ENCODE measurements at regions not wholly inside any gene's neighbourhood (a gene's known extent, or its start where the extent isn't known, plus 50 kb on each side); places are given as distances from the start of the nearest gene placed in this dataset.
"Not testable (repeated sequence)": the region's sequence is repeated elsewhere in the genome, so short reads cannot be mapped to it uniquely, and the experiment has no call there.

- Histone ChIP-seq H3K27ac (ENCODE audit: low read length) (no peak overlapping the region), H3K4me1 (ENCODE audit: control insufficient read depth, insufficient read depth, low read length) (no peaks in the 10 kb centered on the region; the same call in 1 of the 2 replicates), H3K27me3 (ENCODE audit: control insufficient read depth, insufficient read depth, low read length) (no peaks in the 10 kb centered on the region), H3K9me3 (ENCODE audit: control insufficient read depth, insufficient read depth, low read length) (no peaks in the 10 kb centered on the region), H3K4me3 (ENCODE audit: low read length) (no peak overlapping the region), H3K36me3 (ENCODE audit: control insufficient read depth, insufficient read depth, low read length) (no peaks in the 10 kb centered on the region)
- DNase-seq (ENCODE audit: low read depth, low spot score), result no peak
- no CpG with 5 or more reads among the region's 1 CpG for WGBS (ENCODE audit: insufficient coverage, insufficient read length)
Observed at GRCh38 chr3:152211655-152212054, 57.1 kb upstream of the MBNL1 start.

- Histone ChIP-seq H3K4me1 (ENCODE audit: control insufficient read depth, insufficient read depth, low read length) (no peaks in the 10 kb centered on the region; the same call in 1 of the 2 replicates), H3K36me3 (ENCODE audit: control insufficient read depth, insufficient read depth, low read length) (no peaks in the 10 kb centered on the region), H3K27ac (ENCODE audit: low read length) (no peak overlapping the region), H3K9me3 (ENCODE audit: control insufficient read depth, insufficient read depth, low read length) (no peaks in the 10 kb centered on the region), H3K27me3 (ENCODE audit: control insufficient read depth, insufficient read depth, low read length) (no peaks in the 10 kb centered on the region), H3K4me3 (ENCODE audit: low read length) (no peak overlapping the region)
- DNase-seq (ENCODE audit: low read depth, low spot score), result no peak
Observed at GRCh38 chr3:152213203-152213602, 55.5 kb upstream of the MBNL1 start.

- no peaks in the 10 kb centered on the region for H3K27me3 ChIP-seq (ENCODE audit: control insufficient read depth, insufficient read depth, low read length)
- H3K4me1 ChIP-seq (ENCODE audit: control insufficient read depth, insufficient read depth, low read length), result no peaks in the 10 kb centered on the region; the same call in 1 of the 2 replicates
- no peaks in the 10 kb centered on the region for H3K9me3 ChIP-seq (ENCODE audit: control insufficient read depth, insufficient read depth, low read length)
- DNase-seq (ENCODE audit: low read depth, low spot score), result no peak
- no peak overlapping the region for H3K4me3 ChIP-seq (ENCODE audit: low read length)
- H3K27ac ChIP-seq (ENCODE audit: low read length), result no peak overlapping the region
- no CpG with 5 or more reads among the region's 1 CpG for WGBS (ENCODE audit: insufficient coverage, insufficient read length)
- no peaks in the 10 kb centered on the region for H3K36me3 ChIP-seq (ENCODE audit: control insufficient read depth, insufficient read depth, low read length)
Observed at GRCh38 chr3:152213938-152214337, 54.8 kb upstream of the MBNL1 start.

GRCh38 chr3:152216960-152217865 is 51.5 kb upstream of the MBNL1 start:
- not testable (repeated sequence) for H3K4me1 ChIP-seq (ENCODE audit: control insufficient read depth, insufficient read depth, low read length); H3K4me3 ChIP-seq (ENCODE audit: low read length); H3K9me3 ChIP-seq (ENCODE audit: control insufficient read depth, insufficient read depth, low read length); H3K36me3 ChIP-seq (ENCODE audit: control insufficient read depth, insufficient read depth, low read length); H3K27me3 ChIP-seq (ENCODE audit: control insufficient read depth, insufficient read depth, low read length); DNase-seq (ENCODE audit: low read depth, low spot score); H3K27ac ChIP-seq (ENCODE audit: low read length)
- WGBS (ENCODE audit: insufficient coverage, insufficient read length), result no CpG with 5 or more reads among the region's 34 CpGs

- no peaks in the 10 kb centered on the region for H3K4me1 ChIP-seq (ENCODE audit: control insufficient read depth, insufficient read depth, low read length)
- no peak for DNase-seq (ENCODE audit: low read depth, low spot score)
- no peaks in the 10 kb centered on the region for H3K9me3 ChIP-seq (ENCODE audit: control insufficient read depth, insufficient read depth, low read length)
- no peaks in the 10 kb centered on the region for H3K27me3 ChIP-seq (ENCODE audit: control insufficient read depth, insufficient read depth, low read length)
- H3K27ac ChIP-seq (ENCODE audit: low read length), result no peak overlapping the region
- WGBS (ENCODE audit: insufficient coverage, insufficient read length), result no CpG with 5 or more reads among the region's 1 CpG
- H3K4me3 ChIP-seq (ENCODE audit: low read length), result no peak overlapping the region
- no peaks in the 10 kb centered on the region for H3K36me3 ChIP-seq (ENCODE audit: control insufficient read depth, insufficient read depth, low read length)
Observed at GRCh38 chr3:152218602-152219001, 50.1 kb upstream of the MBNL1 start.

Data from iPS DF 6.9 (cell line).